ENCODE measurements at regions not wholly inside any gene's neighbourhood (a gene's known extent, or its start where the extent isn't known, plus 50 kb on each side); places are given as distances from the start of the nearest gene placed in this dataset.
"Not testable (repeated sequence)": the region's sequence is repeated elsewhere in the genome, so short reads cannot be mapped to it uniquely, and the experiment has no call there.

GRCh38 chr4:134501973-134502643, 300.5 kb upstream of the PABPC4L start:
- H3K9me3 ChIP-seq = no peaks in the 10 kb centered on the region
- no peak overlapping the region for H3K4me3 ChIP-seq
- 62 to 65% methylated on average over 7 to 8 of the region's 16 CpGs for WGBS, 2 donors
- no peaks in the 10 kb centered on the region for H3K27me3 ChIP-seq
- DNase-seq = no peak
- no peaks in the 10 kb centered on the region for H3K36me3 ChIP-seq
- no peaks in the 10 kb centered on the region for H3K4me1 ChIP-seq
- H3K27ac ChIP-seq = no peak overlapping the region
- no peak for TF ChIP-seq CTCF (IDR thresholded peaks at IDR 0.05)
- no peak for TF ChIP-seq POLR2A (IDR thresholded peaks at IDR 0.05)
- intact Hi-C loops (cut with DNase I) = no loop called here

- H3K4me1 ChIP-seq; H3K27ac ChIP-seq; intact Hi-C loops (cut with DNase I); H3K36me3 ChIP-seq; H3K9me3 ChIP-seq; DNase-seq; H3K27me3 ChIP-seq; H3K4me3 ChIP-seq: not testable (repeated sequence)
- 85 to 90% methylated on average over 5 to 7 of the region's 11 CpGs for WGBS, 2 donors
Observed at GRCh38 chr4:134501488-134501887, 299.9 kb upstream of the PABPC4L start.

GRCh38 chr4:134499074-134499473, 297.5 kb upstream of the PABPC4L start:
- H3K36me3 ChIP-seq = no peaks in the 10 kb centered on the region
- H3K9me3 ChIP-seq = no peaks in the 10 kb centered on the region
- intact Hi-C loops (cut with DNase I) = no loop called here
- H3K4me3 ChIP-seq = no peak overlapping the region
- no peak overlapping the region for H3K27ac ChIP-seq
- no peaks in the 10 kb centered on the region for H3K27me3 ChIP-seq
- no peak for DNase-seq
- TF ChIP-seq POLR2A (IDR thresholded peaks at IDR 0.05) (no peak), CTCF (IDR thresholded peaks at IDR 0.05) (no peak)
- H3K4me1 ChIP-seq = no peaks in the 10 kb centered on the region
- WGBS, 2 donors = 43 to 57% methylated on average over 1 of the region's 1 CpG

DNA sequence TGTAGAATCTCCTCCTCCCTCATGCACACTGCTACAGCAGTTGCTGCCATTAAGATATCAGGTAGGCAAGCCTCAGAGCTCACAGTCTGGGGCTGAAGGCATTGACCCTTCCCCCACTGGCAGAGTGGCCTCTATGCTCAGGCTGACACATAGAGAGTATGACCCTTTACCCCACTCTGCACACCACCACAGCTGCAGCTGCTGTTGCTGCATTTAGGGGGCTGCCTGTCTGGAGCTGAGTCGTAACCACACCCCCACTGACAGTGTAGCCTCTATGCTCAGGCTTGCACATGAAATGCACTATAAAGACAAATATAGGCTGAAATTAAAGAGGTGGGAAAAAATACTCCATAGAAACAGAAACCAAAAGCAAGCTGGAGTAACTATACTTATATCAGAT, 289.3 kb upstream of the PABPC4L start:
- intact Hi-C loops (cut with DNase I) = no loop called here
- H3K4me1 ChIP-seq = no peaks in the 10 kb centered on the region
- no peak overlapping the region for H3K27ac ChIP-seq
- H3K4me3 ChIP-seq = no peak overlapping the region
- no peak for DNase-seq
- TF ChIP-seq CTCF (IDR thresholded peaks at IDR 0.05) (no peak), POLR2A (IDR thresholded peaks at IDR 0.05) (no peak)
- WGBS, 2 donors = 20 to 83% methylated on average over 1 of the region's 1 CpG
- no peaks in the 10 kb centered on the region for H3K27me3 ChIP-seq
- no peaks in the 10 kb centered on the region for H3K36me3 ChIP-seq
- H3K9me3 ChIP-seq = no peaks in the 10 kb centered on the region

DNA sequence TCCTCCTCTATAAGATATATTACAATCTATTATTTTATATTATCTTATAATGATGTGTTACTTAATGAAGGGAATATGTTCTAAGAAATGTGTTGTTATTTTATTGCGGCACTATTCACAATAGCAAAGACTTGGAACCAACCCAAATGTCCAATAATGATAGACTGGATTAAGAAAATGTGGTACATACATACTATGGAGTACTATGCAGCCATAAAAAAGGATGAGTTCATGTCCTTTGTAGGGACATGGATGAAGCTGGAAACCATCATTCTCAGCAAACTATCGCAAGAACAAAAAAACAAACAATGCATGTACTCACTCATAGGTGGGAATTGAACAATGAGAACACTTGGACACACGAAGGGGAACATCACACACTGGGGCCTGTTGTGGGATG, 281.9 kb upstream of the PABPC4L start:
- intact Hi-C loops (cut with DNase I); H3K27ac ChIP-seq; H3K36me3 ChIP-seq; H3K9me3 ChIP-seq; DNase-seq; H3K27me3 ChIP-seq; H3K4me1 ChIP-seq; H3K4me3 ChIP-seq: not testable (repeated sequence)
- 77 to 85% methylated on average over 3 of the region's 3 CpGs for WGBS, 2 donors

DNA sequence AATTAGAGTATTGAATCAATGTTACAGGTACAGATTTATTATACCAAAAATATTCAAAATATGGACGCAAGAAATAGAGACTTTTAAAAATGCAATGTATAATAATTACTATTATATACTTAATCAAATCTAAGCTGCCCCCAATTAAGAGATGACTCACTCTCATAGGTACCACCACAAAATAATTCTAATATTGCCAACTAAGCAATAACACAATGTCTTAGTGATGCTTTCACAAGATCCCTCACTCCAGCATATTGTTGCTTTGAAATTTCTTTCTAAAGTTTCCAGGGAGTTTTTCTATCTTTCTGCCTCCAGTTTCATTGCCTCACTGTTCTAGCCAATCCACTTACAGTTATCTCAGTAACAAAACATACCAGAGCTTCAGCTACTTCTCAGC, 270.0 kb upstream of the PABPC4L start:
- Histone ChIP-seq H3K9me3 (no peaks in the 10 kb centered on the region), H3K4me1 (no peaks in the 10 kb centered on the region), H3K4me3 (no peak overlapping the region), H3K27me3 (no peaks in the 10 kb centered on the region), H3K36me3 (no peaks in the 10 kb centered on the region), H3K27ac (no peak overlapping the region)
- WGBS, 2 donors = 81 to 90% methylated on average over 1 of the region's 1 CpG
- no peak for DNase-seq
- intact Hi-C loops (cut with DNase I) = no loop called here
- TF ChIP-seq CTCF (IDR thresholded peaks at IDR 0.05) = no peak
- TF ChIP-seq POLR2A (IDR thresholded peaks at IDR 0.05) = no peak
